HG02870 (cell line): ENCODE measurements at regions not wholly inside any gene's neighbourhood (a gene's known extent, or its start where the extent isn't known, plus 50 kb on each side); places are given as distances from the start of the nearest gene placed in this dataset.
A peak's percentile ranks its signal among the peaks of the same experiment; 100 is the strongest.
"Not testable (repeated sequence)": the region's sequence is repeated elsewhere in the genome, so short reads cannot be mapped to it uniquely, and the experiment has no call there.

Source experiments
- ATAC-seq: cut with Tn5 transposase; IDR thresholded peaks from one replicate; pipeline ENCODE4 v1.9.1; 2021; ENCODE audit warnings: mild to moderate bottlenecking, moderate library complexity; ENCODE audit not compliant: unreplicated experiment

DNA sequence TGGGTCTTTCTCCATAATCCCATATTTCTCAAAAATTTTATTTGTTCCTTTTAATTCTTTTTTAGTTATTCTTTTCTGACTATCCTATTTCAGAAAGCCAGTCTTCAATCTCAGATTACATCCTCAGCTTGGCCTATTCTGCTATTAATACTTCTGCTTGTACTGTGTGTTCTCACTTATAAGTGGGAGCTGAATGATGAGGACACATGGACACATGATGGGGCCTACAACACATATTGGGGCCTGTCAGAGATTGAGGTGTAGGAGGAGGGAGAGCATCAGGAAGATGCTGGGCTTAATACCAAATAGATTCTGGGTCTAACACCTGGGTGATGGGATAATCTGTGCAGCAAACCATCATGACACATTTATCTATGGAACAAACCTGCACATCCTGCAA is 82.3 kb downstream of the MAGEE1 start:
- no peak for ATAC-seq

DNA sequence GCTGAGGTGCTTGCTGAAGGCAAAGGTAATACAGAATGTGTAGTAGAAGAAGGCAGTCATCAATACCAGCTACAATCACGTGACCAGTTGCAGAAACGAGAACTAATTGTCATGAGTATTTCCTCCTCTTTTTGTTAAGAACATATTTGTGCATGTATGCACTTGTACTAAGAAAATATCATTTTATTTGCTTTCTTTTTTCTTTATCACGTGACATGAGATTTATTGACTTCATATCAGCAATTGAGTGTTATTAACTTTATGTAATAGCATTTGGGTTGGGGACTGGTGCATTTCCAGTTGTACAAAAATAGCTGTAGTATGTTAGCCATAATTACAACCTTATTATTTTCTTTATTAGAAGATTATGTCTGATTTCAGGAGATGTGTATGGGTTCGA is 90.0 kb downstream of the MAGEE1 start:
- ATAC-seq: no peak

- no peak for ATAC-seq
These were observed 93.0 kb downstream of the MAGEE1 start for GRCh38 chrX:76520273-76521054.

- not testable (repeated sequence) for ATAC-seq
These were observed 108.2 kb downstream of the MAGEE1 start for GRCh38 chrX:76535675-76536074.

DNA sequence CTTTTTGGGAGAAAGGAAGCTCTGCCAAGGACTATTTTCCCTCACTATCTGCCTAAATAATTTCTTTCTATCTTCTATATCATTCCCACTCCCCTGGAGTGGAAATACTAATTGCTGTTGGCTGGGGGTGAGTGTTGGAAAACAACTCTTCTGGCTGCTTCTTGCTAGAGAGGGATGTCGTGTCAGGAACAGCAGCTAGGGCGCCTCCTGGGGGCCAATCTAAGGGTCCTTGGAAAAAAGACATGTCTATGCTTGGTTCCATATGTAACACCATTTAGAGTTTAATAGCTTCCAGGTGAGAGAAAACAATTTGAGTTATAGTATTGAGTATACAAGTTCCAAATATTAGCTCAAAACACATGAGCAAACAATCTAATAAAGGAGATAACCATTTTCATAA is 111.3 kb downstream of the MAGEE1 start:
- ATAC-seq: no peak

DNA sequence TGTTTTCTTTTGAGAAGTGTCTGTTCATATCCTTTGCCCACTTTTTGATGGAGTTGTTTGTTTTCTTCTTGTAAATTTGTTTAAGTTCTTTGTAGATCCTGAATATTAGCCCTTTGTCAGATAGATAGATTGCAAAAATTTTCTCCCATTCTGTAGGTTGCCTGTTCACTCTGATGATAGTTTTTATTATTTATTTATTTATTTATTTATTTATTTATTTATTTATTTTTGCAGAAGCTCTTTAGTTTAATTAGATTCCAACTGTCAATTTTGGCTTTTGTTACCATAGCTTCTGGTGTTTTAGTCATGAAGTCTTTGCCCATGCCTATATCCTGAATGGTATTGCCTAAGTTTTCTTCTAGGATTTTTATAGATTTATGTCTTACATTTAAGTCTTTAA is 115.9 kb downstream of the MAGEE1 start:
- ATAC-seq: not testable (repeated sequence)

DNA sequence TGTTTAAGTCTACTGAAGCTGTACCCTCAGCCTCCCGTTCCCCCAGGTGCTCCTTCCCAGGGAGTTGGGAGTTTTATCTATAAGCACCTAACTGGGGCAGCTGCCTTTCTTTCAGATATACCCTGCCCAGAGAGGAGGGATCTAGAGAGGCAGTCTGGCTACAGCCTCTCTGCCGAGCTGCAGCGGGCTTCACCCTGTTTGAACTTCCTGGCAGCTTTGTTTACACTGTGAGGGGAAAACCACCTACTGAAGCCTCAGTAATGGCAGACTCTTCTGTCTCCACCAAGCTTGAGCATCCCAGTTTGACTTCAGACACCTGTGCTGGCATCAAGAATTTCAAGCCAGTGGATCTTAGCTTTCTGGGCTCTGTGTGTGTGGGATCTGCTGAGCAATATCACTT is 122.5 kb downstream of the MAGEE1 start:
- no peak for ATAC-seq

GRCh38 chrX:76555269-76555668 is 127.8 kb downstream of the MAGEE1 start:
- ATAC-seq: no peak

DNA sequence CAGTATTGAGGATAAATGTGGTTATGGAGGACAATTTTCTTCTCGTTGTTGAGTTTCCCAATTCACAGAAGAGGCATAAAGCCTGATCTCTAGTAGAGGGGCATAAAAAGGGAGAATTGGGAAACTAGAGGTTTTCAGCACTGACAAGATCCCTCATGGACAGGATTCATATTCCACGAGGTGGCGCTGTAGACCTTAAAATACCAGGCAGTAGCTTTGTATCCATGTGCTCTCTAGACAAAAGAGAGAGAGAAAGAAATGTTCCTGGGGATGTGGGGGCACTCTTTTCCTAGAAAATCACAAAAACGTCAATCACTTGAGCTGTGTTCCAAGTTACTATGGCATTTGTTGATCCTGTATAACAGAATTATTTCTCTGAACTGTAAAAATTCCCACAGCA is 128.3 kb downstream of the MAGEE1 start:
- ATAC-seq: no peak

- not testable (repeated sequence) for ATAC-seq
These were observed 137.3 kb downstream of the MAGEE1 start for GRCh38 chrX:76564842-76565241.

DNA sequence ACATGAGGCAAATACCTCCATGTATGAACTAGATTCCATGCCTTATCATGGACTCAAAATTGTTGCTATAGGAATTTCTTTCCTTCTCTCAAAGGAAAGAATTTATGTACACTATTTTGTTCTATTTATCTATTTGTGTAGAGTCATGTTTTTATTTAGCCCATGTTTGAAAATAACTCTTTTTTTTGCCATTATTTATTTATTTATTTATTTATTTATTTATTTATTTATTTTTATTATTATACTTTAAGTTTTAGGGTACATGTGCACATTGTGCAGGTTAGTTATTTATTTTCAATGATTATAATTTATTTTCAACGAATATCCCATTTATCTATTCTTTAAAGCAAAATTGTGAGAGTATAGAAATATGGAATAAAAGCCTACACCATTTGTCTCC is 177.9 kb downstream of the MAGEE1 start:
- ATAC-seq: no peak

- no peak for ATAC-seq
These were observed 189.5 kb downstream of the MAGEE1 start for GRCh38 chrX:76617020-76617419.

- no peak for ATAC-seq
These were observed 216.1 kb downstream of the MAGEE1 start for GRCh38 chrX:76643590-76643989.

DNA sequence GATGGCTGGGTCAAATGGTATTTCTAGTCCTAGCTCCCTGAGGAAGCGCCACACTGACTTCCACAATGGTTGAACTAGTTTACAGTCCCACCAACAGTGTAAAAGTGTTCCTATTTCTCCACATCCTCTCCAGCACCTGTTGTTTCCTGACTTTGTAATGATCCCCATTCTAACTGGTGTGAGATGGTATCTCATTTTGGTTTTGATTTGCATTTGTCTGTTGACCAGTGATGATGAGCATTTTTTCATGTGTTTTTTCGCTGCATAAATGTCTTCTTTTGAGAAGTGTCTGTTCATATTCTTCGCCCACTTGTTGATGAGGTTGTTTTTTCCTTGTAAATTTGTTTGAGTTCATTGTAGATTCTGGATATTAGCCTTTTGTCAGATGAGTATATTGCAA is 223.9 kb downstream of the MAGEE1 start:
- not testable (repeated sequence) for ATAC-seq

DNA sequence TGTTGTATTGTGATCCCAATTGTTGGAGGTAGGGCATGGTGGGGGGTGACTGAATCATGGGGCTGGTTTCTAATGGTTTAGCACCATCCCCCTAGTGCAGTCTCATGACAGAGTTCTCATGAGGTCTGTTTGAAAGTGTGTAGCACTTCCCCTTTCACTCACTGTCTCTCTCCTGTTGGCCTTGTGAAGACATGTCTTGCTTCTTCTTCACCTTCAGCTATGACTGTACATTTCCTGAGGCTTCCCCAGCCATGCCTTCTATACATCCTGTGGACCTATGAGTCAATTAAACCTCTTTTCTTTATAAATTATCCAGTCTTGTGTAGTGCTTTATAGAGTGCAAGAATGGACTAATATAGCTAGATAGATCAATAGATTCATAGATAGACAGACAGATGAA is 230.0 kb downstream of the MAGEE1 start:
- ATAC-seq: peak; percentile 62
